Activated CD4-positive, alpha-beta T cell treated with anti-CD3 and anti-CD28 coated beads for 48 hours (primary cell): ENCODE measurements at regions not wholly inside any gene's neighbourhood (a gene's known extent, or its start where the extent isn't known, plus 50 kb on each side); places are given as distances from the start of the nearest gene placed in this dataset.

Experiments
- DNase-seq: peaks from one replicate; pipeline ENCODE4 v3.0.0-alpha.2; 2020

DNA sequence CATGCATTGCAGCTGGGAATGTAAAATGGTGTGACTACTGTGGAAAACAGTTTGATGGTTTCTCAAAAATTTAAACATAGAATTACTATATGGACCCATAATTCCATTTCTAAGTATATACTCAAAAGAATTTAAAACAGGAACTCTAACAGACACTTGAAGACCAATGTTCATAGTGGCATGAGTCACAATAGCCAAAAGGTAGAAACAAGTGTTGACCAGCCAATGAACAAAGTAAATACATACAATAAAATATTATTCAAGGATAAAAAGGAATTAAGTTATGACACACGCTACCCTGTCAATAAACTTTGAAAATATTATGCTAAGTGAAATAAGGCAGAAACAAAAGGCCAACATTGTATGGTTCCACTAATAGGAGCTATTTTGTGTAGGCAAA, 357.4 kb upstream of the IL12A start:
- DNase-seq: no peak

DNA sequence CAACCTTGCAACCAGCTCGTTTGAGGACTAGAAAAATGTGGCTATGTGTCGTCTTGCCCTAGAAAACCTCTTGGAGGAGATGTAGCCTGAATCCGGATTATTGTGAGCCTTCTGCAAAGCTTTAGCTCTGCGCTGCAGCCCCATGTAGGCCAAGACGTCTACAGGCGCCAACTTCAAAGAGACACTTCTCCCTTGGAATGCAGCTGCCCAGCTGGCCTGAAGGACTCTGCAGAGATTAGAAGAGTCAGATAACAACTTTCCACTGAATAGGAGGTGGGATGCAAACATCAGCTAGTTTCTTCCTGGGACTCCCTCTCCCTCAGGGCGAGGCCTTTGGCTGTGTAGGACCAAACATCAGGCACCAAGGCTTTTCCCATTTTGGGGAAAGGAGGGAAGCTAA, 356.5 kb upstream of the IL12A start:
- no peak for DNase-seq

DNA sequence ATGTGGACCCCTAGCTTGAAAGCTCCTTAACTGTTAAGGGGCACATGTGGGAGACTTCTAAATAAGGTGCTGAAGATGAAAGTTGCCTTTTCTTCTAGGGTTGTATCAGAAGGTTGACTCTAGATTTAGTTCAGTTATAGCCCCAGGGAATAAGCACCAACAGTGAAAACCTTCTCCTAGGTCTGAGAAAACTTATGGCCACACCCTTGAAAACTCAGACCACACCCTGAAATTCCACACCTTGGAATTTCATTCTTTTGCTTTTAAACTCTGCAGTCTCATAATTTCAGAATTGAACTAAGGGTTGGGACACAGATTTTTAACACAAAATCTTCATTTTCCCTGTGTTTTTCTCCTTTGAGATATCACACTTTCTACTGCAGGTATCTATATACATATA, 355.8 kb upstream of the IL12A start:
- no peak for DNase-seq

DNA sequence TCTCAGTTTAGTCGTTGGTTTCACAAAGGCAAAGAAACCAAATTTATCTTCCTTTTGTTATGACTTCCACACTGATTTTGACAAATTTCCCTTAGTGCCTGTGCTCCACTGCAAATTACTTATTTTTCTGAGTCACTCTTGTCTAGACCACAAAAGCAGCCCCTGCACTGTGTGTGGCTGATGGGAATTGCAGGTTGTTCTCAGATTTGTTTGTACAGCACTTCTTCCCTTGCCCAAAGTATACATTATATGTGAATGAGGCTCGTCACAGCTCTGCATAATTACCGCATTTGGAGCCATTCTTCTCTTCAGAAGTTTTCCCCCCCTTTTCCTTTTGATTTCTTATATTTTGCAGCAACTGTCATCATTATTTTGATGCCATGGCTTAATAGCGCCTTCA, 354.2 kb upstream of the IL12A start:
- DNase-seq: no peak

DNA sequence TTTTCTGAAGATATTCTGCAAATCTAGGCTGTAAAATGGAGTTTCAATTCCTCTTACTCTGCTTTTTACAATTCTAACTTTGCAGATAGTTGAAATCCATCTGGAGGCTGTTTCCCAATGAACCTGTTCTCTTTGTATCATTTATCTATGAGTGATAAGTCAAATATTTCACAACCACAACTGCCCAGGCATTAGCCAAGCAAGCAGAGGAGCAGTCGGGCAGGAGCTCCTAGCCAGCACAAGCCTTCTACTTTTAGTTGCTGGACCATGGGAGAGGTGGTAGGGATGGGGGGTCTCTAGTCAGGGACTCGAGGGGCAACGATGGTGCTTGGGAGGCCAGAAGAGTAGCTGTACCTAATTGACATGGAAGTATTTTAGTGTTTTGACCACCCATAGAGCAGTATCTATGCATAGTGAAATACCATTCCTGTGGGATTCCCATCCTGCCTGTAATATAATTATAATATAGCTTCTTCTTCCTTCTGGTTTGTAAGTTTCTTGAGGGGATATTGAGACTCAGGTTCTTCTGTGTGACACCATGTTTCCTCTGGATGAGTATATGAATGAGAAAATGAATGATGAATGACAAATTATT, 353.5 kb upstream of the IL12A start:
- no peak for DNase-seq

DNA sequence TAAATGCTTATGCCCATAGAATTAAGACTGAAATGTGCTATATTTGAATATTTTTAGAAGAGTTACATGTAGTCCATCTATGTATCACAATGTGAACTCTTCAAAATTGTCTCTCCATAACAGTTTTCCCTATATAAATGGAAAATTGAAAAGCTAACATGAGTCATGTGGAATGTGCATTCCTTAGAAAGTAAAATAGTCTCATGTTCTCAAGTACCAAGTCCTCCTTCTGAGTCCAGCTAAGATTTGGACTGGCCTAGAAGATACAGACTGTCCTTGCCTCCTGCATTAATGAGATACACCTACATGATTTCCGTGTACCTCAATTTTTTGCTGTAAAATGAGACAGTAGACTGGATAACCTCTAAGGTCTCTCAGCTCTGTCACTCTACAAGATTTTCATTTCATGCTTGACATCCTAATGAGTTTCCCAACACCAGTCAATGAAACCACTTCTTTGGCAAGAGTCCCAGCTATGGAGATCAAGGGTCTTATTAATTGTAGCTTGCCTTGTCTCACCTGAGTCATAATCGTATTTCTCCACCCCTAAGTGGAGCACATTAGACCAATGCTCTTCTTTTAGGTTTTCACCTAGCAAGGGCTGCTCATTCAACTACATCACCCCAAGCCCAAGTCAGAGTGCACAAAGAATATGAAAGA, 350.6 kb upstream of the IL12A start:
- DNase-seq: no peak

DNA sequence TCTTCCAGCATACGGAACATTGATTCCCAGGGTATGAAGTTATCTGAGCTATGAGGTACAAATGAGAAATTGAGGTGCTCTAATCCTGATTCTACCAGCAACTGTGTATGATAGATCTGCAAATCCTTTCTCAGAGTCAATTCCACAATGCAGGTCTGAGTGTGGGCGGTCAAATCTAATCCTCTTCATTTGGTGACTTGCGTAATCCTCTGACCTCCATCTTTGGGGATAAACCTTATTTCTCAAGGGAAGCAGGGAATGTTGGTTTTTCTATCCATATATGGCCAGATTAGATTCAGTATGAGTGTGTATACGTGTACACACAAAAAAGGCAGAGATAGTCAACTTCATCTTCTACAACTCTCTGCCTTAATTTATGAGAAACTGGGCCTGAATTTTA, 348.4 kb upstream of the IL12A start:
- DNase-seq: no peak

DNA sequence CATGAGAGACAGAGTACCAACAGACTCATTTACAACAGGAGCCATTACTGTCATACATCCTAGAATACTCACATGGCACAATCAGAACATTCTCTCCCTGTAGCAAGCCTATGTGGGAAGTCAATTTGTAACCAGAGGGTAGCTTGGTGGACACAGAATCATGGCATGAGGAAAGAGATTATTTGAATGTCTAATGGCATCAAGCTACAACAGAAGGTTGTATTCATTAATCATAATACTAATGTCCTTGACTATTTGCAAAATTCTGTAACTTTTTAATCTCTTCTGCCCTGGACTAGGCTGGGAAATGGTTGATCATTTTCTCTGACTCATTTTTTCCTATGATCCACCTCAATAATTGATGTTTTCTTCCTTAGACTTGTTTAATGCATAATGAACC, 345.2 kb upstream of the IL12A start:
- no peak for DNase-seq

DNA sequence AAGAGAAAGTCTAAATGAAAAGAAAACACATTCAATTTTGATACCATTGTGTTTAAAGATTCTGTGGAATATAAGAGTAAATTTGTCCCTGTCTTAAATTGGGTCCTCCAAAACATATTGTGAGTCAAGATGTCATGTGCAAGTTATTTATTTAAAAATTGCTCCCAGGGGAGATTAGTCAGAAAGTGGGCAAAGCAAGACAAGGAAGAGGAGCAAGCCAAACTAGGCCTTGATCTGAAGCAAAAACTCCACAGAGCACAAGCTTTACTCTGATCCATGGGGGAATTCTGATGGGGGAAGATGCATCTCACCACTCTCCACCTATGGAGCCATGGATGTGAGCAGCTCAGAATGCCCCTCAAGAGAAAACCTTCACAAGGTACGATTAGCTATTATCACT, 342.8 kb upstream of the IL12A start:
- no peak for DNase-seq

DNA sequence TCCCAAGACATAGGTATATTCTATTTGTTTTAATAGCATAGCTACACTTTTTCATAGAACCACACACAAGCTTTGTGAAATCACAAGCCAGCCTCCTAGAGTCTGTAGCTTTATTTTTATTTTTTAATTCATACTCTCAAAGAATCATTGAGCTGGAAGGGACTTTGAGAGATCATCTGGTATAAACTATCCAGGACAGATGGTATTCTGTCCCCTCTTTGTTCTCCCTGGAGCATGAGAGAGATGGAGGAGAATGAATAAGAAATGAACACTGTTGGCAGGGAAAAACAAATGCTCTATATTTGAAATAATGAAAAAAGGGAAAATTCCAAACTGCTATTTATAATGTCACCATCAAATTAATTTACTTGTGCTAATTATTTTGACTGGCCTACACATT, 338.7 kb upstream of the IL12A start:
- no peak for DNase-seq

DNA sequence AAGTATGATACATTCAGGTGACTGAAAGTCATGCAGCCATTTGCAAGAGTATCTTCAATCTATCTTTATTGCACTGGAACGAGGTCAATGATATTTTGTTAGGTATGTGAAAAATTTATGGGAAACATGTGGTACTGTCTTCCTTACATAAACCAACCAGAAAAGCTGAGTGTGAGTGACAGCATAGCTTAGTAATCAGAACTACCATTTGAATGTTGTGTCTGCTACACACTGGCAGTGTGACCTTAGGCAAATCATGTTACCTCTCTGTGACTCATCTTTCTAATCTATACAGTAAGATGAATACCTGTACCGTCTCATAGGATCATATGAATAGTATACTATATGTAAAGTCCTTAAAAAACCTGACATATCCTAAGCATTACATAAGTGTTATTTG, 337.9 kb upstream of the IL12A start:
- no peak for DNase-seq

DNA sequence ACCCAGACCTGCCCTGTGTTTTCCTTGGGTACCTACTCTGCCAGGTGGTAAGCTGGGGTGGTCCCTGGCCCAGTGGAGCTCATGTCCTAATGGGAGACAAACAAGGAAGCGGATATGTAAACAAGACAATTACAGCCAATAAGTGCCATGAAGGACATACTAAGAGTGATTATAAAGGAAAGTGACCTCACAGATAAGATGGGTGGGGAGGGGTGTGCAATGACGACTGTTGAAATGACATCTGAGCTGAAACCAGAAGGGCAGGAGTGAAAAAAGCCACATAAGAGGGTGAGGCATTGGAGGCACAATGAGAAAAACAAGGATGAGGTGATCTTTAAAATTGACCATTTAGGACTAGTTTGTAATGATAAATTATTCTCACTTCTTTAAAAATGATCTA, 336.2 kb upstream of the IL12A start:
- no peak for DNase-seq

DNA sequence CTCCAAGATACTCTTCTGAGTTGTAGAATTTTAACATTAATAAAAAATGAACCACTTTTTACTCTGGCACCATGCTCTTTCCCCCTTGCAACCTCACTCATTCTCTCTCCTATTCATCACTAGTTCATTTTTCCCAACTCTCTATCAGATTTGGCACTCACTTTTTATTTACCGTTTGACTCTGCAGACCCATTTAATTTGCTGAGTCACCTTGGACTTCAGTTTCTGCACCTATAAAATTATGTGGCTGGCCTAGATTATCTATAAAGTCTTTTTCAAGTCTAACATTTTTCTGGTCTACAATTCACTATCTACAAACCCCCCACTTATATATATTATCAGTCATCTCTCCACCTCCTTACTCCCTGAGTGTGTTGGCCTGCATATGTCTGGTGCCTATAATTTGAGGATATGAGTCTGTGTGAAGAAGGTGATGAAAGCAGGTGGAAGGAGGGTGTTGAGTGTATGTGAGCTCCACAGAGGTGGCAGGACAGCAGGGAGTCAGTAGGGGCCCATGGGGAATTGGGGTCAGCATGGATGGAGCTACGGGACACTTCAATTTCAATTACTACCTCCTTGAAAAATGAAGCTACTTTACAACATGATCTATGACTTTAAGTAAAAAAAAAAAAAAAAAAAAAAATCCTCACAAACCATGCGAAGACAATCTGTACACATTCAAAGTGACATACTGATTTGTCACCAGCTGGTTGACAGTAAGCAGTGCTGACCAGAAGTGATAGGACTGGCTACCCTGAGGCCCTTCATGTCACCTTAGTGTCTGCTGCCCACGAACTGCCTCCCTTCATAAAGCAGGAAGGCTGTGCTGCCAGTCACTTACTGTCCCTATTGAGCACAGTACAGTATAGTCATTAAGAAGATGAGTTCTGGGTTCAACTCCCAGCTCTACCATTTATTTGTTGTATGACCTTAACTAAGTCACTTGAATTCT, 334.2 kb upstream of the IL12A start:
- DNase-seq: no peak

DNA sequence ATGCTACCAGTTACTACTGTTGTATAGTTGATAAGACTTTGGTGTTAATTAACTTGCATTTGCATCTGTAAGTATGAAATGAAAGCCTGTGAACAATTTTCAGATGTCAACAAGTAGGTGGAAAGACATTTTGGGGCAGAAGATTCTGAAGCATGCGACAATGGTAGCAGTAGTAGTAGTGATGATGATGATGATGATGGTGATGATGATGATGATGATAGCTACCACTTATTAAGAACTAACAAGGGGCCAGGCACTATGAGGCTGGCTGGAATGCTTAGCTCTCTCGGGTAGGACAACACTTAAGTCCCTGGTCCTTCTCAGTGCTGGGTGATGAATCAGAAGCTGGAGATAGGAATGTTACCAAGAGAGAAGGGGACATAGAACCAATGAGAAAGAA, 333.4 kb upstream of the IL12A start:
- no peak for DNase-seq

DNA sequence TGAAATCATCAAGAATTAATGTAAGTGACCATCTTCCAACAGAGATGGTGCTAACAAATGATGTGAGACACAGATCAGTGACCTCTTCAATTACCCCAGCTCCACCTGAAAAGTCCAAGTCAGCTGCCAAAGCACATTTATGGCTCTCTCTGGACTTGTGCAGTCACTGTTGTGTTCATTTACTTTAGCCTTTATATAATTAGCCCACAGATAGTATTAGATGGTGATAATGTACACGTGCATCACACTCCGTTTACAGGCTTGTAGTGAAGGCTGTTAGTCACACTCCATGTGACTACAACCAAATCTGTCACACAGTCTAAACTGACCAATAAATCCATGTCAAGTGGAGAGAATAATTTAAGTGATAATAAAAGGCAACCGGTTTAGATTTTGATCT, 331.5 kb upstream of the IL12A start:
- DNase-seq: no peak

DNA sequence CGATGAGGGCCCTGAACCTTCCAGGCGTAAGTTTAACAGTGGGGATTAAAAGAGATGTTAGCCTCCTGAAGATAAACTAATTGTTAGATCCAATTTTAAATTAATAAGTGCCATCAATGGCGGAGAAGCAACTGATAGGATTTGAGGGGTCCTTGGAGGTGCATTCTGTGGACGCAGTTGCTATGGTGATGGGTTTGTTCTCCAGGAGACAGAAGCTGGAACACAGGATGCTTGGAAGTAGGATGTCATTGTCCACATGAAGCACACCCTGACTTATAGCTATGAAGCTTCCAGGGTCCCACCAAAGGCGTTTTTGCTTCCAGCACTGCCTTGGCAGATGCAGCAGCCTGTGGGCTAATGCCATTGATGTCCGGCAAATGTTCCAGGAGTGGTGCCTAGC, 331.0 kb upstream of the IL12A start:
- DNase-seq: no peak

DNA sequence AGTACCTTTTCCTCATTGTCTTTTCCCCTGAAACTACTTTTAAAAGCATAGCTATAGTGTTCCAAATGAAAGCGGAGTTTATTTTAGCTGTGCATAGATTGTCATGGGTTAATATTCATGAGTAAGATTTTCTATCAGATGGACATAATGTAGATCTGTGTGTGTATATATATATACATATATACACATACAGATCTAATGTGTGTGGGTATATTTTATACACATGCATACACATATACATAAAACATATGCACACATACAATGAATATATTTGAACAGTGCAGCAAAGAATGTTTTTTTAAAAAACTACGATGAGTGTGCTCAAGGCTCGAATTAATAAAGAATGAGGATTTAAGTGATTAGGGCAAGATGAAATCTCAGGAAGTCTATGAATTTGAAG, 328.3 kb upstream of the IL12A start:
- DNase-seq: no peak

DNA sequence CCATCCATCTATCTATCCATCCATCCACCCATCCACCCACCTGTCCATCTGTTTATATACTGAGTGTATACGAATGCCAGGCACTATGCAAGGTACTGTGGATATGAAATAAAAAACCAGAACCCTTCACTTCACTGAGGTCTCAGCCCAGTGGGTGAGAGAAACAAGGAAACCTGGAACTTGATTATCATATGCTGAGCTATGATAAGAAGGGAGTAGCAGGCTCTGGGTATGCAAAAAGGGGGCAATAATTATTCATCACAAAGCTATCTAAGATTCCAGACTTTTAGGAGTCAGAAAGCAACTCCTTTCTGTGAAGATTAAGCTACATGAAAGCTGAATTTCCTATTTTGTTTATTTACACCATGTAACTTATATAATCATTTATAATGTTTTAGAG, 327.7 kb upstream of the IL12A start:
- no peak for DNase-seq

DNA sequence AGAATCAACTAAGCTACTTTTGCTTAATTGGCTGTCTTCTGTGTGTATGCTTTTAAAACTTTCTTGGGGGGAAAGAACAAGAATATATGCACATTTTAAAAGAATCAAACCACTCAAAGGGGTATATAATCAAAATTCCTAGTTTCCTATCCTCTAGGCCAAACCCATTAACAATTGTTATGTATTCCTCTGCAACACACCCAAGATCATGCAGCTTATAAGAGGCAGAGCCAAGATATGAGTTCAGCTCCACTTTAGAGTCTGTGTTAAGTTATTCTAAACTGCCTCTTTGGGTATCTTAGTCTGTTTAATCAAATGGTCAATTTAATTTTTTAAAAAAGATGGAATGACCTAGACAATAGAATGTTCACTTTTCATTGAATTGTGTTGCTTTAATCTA, 326.1 kb upstream of the IL12A start:
- no peak for DNase-seq

DNA sequence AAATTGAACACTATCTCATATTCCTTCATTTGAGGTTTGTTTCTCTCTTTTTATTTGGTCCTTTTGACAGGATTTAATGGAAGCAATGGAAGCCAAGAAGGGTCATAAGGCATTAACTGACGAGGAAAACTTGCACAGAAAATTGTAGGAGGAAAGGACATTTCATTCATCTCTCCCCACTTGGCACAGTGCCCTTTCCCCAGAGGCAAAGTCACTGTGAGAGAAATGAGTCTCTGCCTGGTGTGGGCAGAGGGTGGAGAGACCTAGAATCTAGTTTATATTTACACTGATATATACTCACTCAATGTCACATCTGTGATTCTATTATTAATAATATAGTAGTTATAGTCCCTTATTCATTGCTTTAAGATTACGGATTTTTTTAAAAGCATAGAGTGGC, 324.6 kb upstream of the IL12A start:
- DNase-seq: no peak

DNA sequence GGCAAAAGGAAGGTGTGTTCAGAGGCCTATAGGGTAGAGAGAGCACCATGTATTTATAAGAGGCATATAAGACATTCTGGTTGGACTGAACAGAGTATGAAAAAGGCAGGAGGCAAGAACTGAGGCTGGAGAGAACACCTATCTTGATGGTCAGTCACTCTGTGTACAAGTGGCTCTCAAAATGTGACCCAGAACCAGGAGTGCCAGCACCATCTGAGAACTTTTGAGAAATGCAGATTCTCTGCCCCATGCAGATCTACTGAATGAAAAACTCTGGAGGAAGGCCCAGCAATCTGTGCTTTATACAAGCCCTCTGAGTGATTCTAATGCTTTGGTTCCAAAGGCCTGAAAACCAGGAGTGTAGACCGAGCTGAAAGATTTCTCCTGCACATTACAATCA, 324.0 kb upstream of the IL12A start:
- no peak for DNase-seq

DNA sequence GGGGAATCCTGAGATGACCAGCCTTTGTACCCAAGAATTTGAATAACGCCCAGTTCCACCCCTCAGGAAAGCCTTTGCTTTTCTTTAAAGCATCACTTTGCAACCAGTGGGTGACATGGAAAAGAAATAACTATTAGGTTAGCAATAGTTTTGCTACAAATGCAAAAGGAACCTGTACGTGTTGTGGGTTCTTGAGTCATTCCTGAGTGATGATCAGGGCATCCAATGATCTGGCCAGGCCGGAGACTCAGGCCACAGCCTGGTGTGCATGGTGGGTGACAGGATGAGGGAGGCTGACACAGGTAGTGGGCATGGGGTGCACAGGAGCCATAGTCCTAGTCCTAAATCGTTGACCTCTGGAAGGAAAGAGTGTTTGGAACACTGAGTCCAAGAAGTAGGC, 321.4 kb upstream of the IL12A start:
- DNase-seq: no peak

DNA sequence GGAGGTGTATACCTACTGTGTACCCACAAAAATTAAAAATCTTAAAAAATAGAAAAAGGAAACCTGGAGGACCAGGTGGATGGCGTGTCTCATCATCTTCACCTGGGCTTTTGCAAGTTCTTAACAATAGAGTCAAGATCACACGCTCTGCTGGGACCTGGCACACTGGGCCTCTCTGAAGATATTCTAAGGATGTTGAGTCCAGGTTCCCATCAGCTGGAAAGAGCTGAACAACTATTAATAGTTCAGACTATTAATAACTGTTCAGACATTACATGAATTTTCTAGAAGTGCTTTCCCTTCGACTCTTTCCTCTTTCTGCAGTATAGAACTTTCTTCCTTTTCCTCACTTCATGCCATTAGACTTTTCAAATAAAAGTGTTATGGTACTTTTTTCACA, 320.2 kb upstream of the IL12A start:
- DNase-seq: no peak

DNA sequence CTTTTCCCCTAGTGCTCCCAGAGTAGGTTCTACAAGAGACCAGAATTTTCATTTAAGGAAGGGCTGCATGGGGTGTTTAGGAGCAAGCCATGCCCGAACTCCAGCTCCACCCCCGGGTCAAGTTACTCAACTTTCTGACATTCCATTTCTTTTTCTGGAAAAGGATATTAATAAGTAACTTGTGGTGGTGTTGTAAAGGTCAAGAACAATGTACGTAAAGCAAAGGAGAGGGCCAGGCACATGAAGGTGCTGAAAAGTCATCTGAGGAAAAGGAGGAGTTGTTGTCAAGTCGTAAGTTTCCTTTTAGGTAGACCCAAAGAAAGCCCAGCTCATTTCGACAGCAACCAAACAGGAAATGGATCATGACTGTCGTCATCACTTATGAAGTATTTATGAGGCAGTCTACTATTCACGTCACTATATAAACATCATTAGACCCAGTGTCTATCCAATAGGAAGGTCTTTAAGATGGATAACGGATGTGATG, 319.6 kb upstream of the IL12A start:
- no peak for DNase-seq
